ENCODE measurements at regions not wholly inside any gene's neighbourhood (a gene's known extent, or its start where the extent isn't known, plus 50 kb on each side); places are given as distances from the start of the nearest gene placed in this dataset.

GRCh38 chr6:15922510-15923250 is 206.2 kb upstream of the MYLIP start:
- DNase-seq, result no peak

GRCh38 chr6:15921243-15921642 is 207.6 kb upstream of the MYLIP start:
- no peak for DNase-seq

- DNase-seq, result no peak
These were observed 212.3 kb upstream of the MYLIP start for GRCh38 chr6:15916581-15916980.

GRCh38 chr6:15915508-15916178 is 213.2 kb upstream of the MYLIP start:
- DNase-seq, result no peak

DNA sequence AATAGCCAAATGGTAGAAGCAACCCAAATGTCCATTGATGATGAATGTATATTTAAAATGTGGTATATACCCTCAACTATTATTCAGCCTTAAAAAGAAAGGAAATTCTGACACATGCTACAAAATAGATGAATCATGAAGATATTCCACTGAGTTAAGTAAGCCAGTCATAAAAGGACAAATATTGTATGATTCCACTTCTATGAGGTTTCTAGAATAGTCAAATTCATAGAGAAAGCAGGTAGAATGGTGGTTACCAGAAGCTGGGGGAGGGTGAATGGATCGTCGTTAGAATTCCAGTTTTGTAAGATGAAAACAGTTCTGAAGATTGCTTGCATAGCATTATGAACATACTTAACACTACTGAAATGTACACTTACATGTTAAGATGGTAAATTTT is 214.3 kb upstream of the MYLIP start:
- DNase-seq, result no peak

- no peak for DNase-seq
These were observed 215.3 kb upstream of the MYLIP start for GRCh38 chr6:15913573-15913972.

DNA sequence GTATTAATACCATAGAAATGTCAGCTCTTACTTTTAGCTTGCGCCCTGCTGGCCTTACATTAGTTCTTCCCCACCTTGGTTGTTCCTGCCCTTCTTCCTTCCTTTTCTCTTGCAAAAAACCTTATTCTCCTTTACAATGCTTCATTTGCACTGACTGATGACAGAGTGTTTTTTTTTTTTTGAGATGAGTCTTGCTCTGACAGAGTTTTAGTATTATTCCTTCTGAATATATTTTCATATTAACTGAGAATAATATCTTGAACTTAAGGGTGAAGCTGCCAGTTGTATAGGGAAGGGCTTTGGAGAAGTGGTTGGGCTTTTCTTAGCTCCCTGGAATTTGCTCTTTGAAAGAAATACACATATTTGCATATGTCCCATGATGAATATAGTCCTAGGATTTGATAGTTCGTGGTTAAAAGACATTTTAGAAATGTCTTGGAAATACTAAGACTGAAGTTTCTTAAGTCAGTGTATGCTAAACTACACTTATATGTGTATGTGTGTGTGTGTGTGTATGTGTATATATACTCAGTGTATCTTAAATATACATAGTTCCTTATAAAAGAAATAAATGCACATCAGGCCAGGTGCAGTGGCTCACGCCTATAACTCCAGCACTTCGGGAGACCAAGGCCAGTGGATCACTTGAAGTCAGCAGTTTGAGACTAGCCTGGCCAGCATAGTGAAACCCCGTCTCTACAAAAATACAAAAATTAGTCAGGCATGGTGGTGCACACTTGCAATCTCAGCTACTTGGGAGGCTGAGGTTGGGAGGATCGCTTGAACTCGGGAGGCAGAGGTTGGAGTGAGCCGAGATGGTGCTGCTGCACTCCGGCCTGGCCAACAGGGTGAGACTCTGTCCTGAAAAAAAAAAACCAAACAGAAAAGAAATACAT is 216.1 kb upstream of the MYLIP start:
- DNase-seq, result peak in 1 of 2 donors; percentile 4

GRCh38 chr6:15911753-15912504 is 217.0 kb upstream of the MYLIP start:
- DNase-seq, result no peak

DNA sequence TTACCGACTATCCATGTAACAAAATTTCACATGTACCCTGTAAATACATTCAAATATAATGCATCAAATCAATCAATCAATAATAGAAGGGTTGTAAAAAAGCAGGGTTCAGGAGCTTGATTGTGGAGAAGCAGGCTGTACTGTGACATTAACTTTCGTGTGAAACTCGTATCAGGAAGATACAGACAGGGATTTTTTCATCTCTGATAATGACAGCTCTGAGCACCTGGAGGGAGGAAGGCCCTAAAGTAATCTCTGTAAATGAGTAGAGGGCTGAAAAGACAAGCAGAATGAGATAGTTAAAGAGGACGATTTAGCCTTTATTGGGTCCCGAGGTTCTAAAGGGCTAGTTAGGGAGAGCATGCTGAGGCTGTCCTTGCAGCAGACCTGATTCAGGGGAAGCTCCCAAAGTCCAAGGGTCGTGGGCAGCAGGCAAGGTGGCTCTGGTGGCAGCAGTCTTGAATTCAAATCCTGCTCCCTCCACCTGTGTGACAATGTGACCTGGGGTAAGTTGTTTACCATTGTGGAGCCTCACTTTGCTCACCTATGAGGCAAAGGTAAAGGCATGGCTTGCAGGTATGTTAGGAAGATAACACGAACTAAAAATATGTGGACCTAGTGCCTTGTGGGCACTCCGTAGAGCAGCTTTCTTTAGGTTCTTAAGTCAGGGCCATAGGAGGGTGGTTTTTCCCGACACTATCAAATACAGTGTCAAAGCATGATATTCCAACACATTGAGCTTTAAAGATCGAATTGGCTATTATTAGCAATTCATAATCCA is 219.4 kb upstream of the MYLIP start:
- no peak for DNase-seq

- DNase-seq, result no peak
These were observed 220.0 kb upstream of the MYLIP start for GRCh38 chr6:15908871-15909270.

- no peak for DNase-seq
These were observed 220.9 kb upstream of the MYLIP start for GRCh38 chr6:15907914-15908518.

DNA sequence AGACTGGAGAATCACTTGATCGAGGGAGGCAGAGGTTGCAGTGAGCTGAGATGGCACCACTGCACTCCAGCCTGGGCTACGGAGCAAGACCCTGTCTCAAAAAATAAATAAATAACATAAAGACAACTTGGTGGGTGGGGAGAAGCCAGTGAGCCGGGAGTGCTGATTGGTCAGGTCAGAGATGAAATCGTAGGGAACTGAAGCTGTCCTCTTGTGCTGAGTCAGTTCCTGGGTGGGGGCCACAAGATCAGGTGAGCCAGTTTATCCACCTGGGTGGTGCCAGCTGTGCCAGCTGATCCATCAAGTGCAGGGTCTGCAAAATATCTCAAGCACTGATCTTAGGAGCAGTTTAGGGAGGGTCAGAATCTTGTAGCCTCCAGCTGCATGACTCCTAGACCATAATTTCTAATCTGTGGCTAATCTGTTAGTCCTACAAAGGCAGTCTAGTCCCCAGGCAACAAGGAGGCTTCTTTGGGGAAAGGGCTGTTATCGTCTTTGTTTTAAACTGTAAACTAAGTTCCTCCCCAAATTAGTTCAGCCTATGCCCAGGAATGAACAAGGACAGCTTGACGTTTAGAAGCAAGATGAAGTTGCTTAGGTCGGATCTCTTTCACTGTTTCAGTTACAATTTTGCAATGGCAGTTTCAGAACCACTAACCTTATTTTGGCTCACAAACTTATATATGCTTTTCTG is 221.5 kb upstream of the MYLIP start:
- peak in 1 of 2 donors; percentile 4 for DNase-seq

GRCh38 chr6:15906420-15907016 is 222.4 kb upstream of the MYLIP start:
- peak; percentile 34 to 36 for DNase-seq

DNA sequence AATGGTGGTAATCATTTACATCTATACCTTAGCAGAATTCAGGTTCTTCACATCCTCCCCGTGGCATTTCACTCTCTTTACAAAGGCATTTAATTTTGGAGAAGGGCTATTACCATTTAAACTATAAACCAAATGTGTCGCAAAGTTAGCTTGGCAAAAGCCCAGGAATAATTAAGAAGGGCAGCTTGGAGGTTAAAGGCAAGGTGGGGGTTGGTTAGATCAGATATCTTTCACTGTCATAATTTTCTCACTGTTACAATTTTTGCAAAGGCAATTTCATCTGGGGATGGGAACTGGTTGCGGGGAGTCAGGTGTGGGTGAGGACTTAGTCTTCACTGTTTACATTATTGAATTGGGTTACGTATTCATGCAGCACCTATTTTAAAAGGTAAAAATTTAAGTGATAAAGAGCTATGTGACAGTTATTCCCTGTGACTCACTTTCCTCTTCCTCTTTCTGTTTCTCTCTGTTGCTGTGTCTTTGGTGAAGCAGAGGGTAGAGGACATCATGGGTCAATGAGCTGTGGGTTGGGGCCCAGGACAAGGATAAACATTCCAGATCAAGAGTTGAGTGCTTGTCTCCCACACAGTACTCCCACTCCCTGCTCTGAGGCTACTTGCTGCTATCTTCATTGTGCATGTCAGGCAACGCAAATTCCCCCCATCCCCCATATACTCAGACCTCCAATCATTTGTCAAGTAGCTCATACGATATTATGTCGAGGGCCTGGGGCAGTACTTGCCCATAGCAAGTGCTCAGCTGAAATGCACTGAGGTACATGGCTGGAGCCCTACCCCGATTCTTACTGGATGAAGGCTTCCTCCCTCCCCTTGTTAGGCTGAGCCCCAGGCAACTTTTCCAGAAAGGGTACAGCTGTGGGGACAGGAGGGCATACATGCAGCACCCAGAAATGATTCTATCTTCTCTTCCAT is 223.1 kb upstream of the MYLIP start:
- DNase-seq, result peak; percentile 68 to 82

GRCh38 chr6:15904651-15905376 is 224.1 kb upstream of the MYLIP start:
- DNase-seq, result peak; percentile 21 to 25

DNA sequence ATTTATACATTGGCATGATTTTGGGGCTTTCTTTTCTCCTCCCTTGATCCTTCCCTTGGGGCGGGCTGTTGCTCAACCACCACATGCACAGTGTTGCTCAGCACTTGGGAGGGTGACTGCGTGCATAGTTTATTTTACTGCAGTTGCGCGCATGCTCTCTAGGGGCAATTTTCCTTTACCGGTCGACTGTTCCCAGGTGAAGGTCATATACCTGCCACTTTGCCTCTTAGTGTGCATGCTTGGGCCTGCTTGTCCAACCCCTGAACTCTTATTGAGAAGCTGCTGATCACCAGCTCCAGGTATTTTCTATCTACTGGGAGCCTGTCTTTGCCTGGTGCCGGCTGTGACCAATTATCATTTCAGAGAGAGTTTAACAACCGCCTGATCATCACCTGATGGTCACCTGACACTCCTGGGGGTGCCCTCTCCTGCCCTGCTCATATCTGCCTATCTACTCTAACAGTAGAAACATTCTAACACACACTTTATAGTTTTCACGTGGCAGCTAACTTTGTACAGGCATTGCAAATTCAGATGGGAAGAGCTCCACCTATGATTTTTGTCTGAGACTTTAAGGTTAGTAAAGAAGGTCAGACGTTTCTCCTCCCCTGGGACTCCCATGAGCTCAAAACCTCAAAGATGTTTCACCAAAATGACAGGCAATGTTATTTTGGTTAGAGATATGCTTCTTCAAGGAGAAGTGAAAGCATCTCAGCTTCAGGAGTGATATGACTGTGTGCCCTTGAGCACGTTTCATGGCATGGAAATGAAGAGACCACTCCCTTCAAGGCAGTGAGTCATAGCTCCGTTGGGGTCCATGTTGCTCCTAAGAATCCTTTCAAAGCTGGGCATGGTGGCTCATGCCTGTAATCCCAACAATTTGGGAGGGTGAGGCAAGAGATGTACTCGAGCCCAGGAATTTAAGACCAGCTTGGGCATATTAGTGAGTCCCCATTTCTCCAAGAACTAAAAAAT is 227.5 kb upstream of the MYLIP start:
- peak; percentile 59 for DNase-seq

- no peak for DNase-seq
These were observed 230.2 kb upstream of the MYLIP start for GRCh38 chr6:15898693-15899092.

Measured in inflammatory macrophage (primary cell).